HG02885 (cell line): ENCODE measurements at regions not wholly inside any gene's neighbourhood (a gene's known extent, or its start where the extent isn't known, plus 50 kb on each side); places are given as distances from the start of the nearest gene placed in this dataset.

Source experiments
- ATAC-seq: cut with Tn5 transposase; IDR thresholded peaks from one replicate; pipeline ENCODE4 v1.9.1; 2021; ENCODE audit warnings: mild to moderate bottlenecking; ENCODE audit not compliant: unreplicated experiment, poor library complexity

- ATAC-seq = no peak
Measured at GRCh38 chr4:11271263-11271662, 157.4 kb downstream of the HS3ST1 start.

GRCh38 chr4:11268149-11268548 is 160.5 kb downstream of the HS3ST1 start:
- ATAC-seq = no peak

- no peak for ATAC-seq
Measured at GRCh38 chr4:11264841-11265240, 163.9 kb downstream of the HS3ST1 start.

GRCh38 chr4:11264346-11264745 is 164.3 kb downstream of the HS3ST1 start:
- no peak for ATAC-seq

- ATAC-seq = no peak
Measured at GRCh38 chr4:11263208-11263607, 165.5 kb downstream of the HS3ST1 start.

GRCh38 chr4:11261066-11261850 is 167.4 kb downstream of the HS3ST1 start:
- ATAC-seq = no peak

GRCh38 chr4:11259837-11260236 is 168.9 kb downstream of the HS3ST1 start:
- no peak for ATAC-seq

- ATAC-seq = no peak
Measured at GRCh38 chr4:11252149-11252548, 176.5 kb downstream of the HS3ST1 start.

- peak; percentile 53 for ATAC-seq
Measured at GRCh38 chr4:11250510-11250909, 178.2 kb downstream of the HS3ST1 start.

GRCh38 chr4:11232015-11232414 is 196.7 kb downstream of the HS3ST1 start:
- ATAC-seq = no peak

GRCh38 chr4:11230866-11231265 is 197.8 kb downstream of the HS3ST1 start:
- ATAC-seq = no peak

- ATAC-seq = no peak
Measured at GRCh38 chr4:11228530-11228929, 200.2 kb downstream of the HS3ST1 start.

- no peak for ATAC-seq
Measured at GRCh38 chr4:11223311-11223710, 205.4 kb downstream of the HS3ST1 start.

GRCh38 chr4:11218692-11219091 is 210.0 kb downstream of the HS3ST1 start:
- ATAC-seq = no peak

- ATAC-seq = no peak
Measured at GRCh38 chr4:11216520-11216919, 212.2 kb downstream of the HS3ST1 start.

- no peak for ATAC-seq
Measured at GRCh38 chr4:11214281-11214680, 214.4 kb downstream of the HS3ST1 start.

- ATAC-seq = no peak
Measured at GRCh38 chr4:11209826-11210225, 218.9 kb downstream of the HS3ST1 start.

- no peak for ATAC-seq
Measured at GRCh38 chr4:11201256-11201655, 227.4 kb downstream of the HS3ST1 start.

GRCh38 chr4:11198516-11199305 is 230.0 kb downstream of the HS3ST1 start:
- ATAC-seq = no peak

- no peak for ATAC-seq
Measured at GRCh38 chr4:11197631-11198341, 230.9 kb downstream of the HS3ST1 start.

GRCh38 chr4:11196927-11197522 is 231.7 kb downstream of the HS3ST1 start:
- no peak for ATAC-seq
